ENCODE measurements at regions not wholly inside any gene's neighbourhood (a gene's known extent, or its start where the extent isn't known, plus 50 kb on each side); places are given as distances from the start of the nearest gene placed in this dataset.

DNA sequence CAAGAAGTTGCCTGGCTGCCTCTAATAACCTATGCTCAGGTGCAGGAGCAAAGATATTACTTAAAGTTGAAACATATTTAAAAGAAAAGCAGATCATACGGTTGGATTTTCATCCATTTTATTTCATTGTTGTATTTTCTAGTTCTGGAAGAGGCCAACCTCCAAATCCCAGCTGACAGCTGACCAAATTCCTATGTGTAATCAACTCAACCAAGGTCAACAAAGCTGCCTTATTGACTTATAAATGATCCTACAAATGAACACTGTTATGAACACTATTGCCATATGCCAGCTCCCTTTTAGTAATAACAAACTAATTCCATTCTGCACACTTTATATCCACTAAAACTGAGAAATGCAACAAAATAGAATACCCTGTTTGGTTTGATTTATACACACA lies 1537.4 kb downstream of the SLITRK1 start:
- Histone ChIP-seq H2AFZ (no peak overlapping the region), H3K36me3 (ENCODE audit: insufficient read depth) (no peaks in the 10 kb centered on the region), H3K27ac (ENCODE audit: low read depth) (no peak overlapping the region), H3K4me1 (ENCODE audit: insufficient read depth) (no peaks in the 10 kb centered on the region), H3K27me3 (ENCODE audit: insufficient read depth) (no peaks in the 10 kb centered on the region), H3K79me2 (replicated peaks; ENCODE audit: insufficient read depth) (no peaks in the 10 kb centered on the region), H3F3A (replicated peaks; ENCODE audit: low read depth) (no peaks in the 10 kb centered on the region), H3K4me3 (no peak overlapping the region), H3K4me2 (no peak overlapping the region), H3K9me2 (ENCODE audit: insufficient read depth) (no peaks in the 10 kb centered on the region), H4K20me1 (replicated peaks; ENCODE audit: insufficient read depth) (no peaks in the 10 kb centered on the region)
- H3K36me3 Mint-ChIP-seq (ENCODE audit: low read depth), result no peaks in the 10 kb centered on the region
- TF ChIP-seq, protein P1, sequence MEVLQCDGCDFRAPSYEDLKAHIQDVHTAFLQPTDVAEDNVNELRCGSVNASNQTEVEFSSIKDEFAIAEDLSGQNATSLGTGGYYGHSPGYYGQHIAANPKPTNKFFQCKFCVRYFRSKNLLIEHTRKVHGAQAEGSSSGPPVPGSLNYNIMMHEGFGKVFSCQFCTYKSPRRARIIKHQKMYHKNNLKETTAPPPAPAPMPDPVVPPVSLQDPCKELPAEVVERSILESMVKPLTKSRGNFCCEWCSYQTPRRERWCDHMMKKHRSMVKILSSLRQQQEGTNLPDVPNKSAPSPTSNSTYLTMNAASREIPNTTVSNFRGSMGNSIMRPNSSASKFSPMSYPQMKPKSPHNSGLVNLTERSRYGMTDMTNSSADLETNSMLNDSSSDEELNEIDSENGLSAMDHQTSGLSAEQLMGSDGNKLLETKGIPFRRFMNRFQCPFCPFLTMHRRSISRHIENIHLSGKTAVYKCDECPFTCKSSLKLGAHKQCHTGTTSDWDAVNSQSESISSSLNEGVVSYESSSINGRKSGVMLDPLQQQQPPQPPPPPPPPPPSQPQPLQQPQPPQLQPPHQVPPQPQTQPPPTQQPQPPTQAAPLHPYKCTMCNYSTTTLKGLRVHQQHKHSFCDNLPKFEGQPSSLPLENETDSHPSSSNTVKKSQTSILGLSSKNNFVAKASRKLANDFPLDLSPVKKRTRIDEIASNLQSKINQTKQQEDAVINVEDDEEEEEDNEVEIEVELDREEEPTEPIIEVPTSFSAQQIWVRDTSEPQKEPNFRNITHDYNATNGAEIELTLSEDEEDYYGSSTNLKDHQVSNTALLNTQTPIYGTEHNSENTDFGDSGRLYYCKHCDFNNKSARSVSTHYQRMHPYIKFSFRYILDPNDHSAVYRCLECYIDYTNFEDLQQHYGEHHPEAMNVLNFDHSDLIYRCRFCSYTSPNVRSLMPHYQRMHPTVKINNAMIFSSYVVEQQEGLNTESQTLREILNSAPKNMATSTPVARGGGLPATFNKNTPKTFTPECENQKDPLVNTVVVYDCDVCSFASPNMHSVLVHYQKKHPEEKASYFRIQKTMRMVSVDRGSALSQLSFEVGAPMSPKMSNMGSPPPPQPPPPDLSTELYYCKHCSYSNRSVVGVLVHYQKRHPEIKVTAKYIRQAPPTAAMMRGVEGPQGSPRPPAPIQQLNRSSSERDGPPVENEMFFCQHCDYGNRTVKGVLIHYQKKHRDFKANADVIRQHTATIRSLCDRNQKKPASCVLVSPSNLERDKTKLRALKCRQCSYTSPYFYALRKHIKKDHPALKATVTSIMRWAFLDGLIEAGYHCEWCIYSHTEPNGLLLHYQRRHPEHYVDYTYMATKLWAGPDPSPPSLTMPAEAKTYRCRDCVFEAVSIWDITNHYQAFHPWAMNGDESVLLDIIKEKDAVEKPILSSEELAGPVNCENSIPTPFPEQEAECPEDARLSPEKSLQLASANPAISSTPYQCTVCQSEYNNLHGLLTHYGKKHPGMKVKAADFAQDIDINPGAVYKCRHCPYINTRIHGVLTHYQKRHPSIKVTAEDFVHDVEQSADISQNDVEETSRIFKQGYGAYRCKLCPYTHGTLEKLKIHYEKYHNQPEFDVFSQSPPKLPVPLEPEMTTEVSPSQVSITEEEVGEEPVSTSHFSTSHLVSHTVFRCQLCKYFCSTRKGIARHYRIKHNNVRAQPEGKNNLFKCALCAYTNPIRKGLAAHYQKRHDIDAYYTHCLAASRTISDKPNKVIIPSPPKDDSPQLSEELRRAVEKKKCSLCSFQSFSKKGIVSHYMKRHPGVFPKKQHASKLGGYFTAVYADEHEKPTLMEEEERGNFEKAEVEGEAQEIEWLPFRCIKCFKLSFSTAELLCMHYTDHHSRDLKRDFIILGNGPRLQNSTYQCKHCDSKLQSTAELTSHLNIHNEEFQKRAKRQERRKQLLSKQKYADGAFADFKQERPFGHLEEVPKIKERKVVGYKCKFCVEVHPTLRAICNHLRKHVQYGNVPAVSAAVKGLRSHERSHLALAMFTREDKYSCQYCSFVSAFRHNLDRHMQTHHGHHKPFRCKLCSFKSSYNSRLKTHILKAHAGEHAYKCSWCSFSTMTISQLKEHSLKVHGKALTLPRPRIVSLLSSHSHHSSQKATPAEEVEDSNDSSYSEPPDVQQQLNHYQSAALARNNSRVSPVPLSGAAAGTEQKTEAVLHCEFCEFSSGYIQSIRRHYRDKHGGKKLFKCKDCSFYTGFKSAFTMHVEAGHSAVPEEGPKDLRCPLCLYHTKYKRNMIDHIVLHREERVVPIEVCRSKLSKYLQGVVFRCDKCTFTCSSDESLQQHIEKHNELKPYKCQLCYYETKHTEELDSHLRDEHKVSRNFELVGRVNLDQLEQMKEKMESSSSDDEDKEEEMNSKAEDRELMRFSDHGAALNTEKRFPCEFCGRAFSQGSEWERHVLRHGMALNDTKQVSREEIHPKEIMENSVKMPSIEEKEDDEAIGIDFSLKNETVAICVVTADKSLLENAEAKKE (CRISPR knock-in tag; IDR thresholded peaks at IDR 0.05), result no peak
- TF ChIP-seq ZNF331 (CRISPR knock-in tag; IDR thresholded peaks at IDR 0.05; ENCODE audit: low read depth) (no peak), JUNB (IDR thresholded peaks at IDR 0.05; ENCODE audit: unreplicated experiment) (no peak), ZNF114 (CRISPR knock-in tag; IDR thresholded peaks at IDR 0.05) (no peak), EZH2phosphoT487 (IDR thresholded peaks at IDR 0.05; ENCODE audit: unreplicated experiment) (no peak), POLR2AphosphoS5 (IDR thresholded peaks at IDR 0.05; ENCODE audit: low read depth) (no peak), STAT1 (IDR thresholded peaks at IDR 0.05; ENCODE audit: unreplicated experiment) (no peak), EZH2 (IDR thresholded peaks at IDR 0.05; ENCODE audit: low read depth, unreplicated experiment) (no peak), NANOG (IDR thresholded peaks at IDR 0.05; ENCODE audit: borderline replicate concordance) (no peak), CREB1 (CRISPR knock-in tag; IDR thresholded peaks at IDR 0.05; ENCODE audit: low read depth) (no peak)
- TF ChIP-seq, protein P2, sequence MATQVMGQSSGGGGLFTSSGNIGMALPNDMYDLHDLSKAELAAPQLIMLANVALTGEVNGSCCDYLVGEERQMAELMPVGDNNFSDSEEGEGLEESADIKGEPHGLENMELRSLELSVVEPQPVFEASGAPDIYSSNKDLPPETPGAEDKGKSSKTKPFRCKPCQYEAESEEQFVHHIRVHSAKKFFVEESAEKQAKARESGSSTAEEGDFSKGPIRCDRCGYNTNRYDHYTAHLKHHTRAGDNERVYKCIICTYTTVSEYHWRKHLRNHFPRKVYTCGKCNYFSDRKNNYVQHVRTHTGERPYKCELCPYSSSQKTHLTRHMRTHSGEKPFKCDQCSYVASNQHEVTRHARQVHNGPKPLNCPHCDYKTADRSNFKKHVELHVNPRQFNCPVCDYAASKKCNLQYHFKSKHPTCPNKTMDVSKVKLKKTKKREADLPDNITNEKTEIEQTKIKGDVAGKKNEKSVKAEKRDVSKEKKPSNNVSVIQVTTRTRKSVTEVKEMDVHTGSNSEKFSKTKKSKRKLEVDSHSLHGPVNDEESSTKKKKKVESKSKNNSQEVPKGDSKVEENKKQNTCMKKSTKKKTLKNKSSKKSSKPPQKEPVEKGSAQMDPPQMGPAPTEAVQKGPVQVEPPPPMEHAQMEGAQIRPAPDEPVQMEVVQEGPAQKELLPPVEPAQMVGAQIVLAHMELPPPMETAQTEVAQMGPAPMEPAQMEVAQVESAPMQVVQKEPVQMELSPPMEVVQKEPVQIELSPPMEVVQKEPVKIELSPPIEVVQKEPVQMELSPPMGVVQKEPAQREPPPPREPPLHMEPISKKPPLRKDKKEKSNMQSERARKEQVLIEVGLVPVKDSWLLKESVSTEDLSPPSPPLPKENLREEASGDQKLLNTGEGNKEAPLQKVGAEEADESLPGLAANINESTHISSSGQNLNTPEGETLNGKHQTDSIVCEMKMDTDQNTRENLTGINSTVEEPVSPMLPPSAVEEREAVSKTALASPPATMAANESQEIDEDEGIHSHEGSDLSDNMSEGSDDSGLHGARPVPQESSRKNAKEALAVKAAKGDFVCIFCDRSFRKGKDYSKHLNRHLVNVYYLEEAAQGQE (IDR thresholded peaks at IDR 0.05; ENCODE audit: unreplicated experiment), result no peak
- TF ChIP-seq, protein P3, sequence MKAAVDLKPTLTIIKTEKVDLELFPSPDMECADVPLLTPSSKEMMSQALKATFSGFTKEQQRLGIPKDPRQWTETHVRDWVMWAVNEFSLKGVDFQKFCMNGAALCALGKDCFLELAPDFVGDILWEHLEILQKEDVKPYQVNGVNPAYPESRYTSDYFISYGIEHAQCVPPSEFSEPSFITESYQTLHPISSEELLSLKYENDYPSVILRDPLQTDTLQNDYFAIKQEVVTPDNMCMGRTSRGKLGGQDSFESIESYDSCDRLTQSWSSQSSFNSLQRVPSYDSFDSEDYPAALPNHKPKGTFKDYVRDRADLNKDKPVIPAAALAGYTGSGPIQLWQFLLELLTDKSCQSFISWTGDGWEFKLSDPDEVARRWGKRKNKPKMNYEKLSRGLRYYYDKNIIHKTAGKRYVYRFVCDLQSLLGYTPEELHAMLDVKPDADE (IDR thresholded peaks at IDR 0.05), result no peak
- TF ChIP-seq, protein P4, sequence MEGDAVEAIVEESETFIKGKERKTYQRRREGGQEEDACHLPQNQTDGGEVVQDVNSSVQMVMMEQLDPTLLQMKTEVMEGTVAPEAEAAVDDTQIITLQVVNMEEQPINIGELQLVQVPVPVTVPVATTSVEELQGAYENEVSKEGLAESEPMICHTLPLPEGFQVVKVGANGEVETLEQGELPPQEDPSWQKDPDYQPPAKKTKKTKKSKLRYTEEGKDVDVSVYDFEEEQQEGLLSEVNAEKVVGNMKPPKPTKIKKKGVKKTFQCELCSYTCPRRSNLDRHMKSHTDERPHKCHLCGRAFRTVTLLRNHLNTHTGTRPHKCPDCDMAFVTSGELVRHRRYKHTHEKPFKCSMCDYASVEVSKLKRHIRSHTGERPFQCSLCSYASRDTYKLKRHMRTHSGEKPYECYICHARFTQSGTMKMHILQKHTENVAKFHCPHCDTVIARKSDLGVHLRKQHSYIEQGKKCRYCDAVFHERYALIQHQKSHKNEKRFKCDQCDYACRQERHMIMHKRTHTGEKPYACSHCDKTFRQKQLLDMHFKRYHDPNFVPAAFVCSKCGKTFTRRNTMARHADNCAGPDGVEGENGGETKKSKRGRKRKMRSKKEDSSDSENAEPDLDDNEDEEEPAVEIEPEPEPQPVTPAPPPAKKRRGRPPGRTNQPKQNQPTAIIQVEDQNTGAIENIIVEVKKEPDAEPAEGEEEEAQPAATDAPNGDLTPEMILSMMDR (conservative IDR thresholded peaks at IDR 0.05; ENCODE audit: low read depth in 2 of 2), result no peak
- no peaks in the 10 kb centered on the region for H3K27me3 Mint-ChIP-seq (ENCODE audit: insufficient read depth, low read depth, poor library complexity)
- no peak overlapping the region for H3K27ac Mint-ChIP-seq
- H3K9me3 Mint-ChIP-seq, result no peaks in the 10 kb centered on the region
- H3K4me3 Mint-ChIP-seq, result no peak overlapping the region
- ATAC-seq (no peak), DNase-seq (ENCODE audit: low spot score) (no peak)
- H3K4me1 Mint-ChIP-seq, result peaks cover 2% of the 10 kb centered on the region; the same call in 1 of the 3 replicates
